ENCODE measurements at regions not wholly inside any gene's neighbourhood (a gene's known extent, or its start where the extent isn't known, plus 50 kb on each side); places are given as distances from the start of the nearest gene placed in this dataset.

DNA sequence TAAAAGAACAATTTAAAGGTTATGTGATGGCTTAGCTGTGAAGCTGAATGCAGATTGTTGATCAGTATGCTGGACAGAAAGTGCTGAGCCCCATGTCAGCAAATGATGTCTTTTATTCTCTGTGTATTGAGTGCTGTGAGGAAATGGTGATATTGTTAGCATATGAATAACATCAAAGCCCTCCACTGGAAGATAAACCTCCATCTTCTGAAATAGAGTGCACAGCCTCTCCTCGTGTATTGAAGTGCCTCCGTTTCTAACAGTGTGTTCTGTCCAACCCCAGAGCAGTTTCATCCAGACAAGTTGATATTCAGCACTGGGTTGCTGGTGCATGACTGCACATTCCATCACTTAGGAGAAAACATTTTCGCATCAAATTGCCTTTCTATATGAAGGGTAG, 242.9 kb downstream of the CSNK1G3 start:
- no peaks in the 10 kb centered on the region for H3K27me3 Mint-ChIP-seq
- H3K4me3 Mint-ChIP-seq (ENCODE audit: low read depth) = no peak overlapping the region
- peaks cover 5% of the 10 kb centered on the region for H3K9me3 Mint-ChIP-seq (ENCODE audit: low read depth)
- no peak overlapping the region for H3K27ac Mint-ChIP-seq
- no peak for DNase-seq (ENCODE audit: low spot score, unreplicated experiment)
- TF ChIP-seq CTCF (IDR thresholded peaks at IDR 0.05; ENCODE audit: unreplicated experiment) = no peak
- peaks cover 2% of the 10 kb centered on the region for H3K36me3 Mint-ChIP-seq (ENCODE audit: insufficient read depth)
- H3K4me1 Mint-ChIP-seq (ENCODE audit: low read depth) = peaks cover 16% of the 10 kb centered on the region

DNA sequence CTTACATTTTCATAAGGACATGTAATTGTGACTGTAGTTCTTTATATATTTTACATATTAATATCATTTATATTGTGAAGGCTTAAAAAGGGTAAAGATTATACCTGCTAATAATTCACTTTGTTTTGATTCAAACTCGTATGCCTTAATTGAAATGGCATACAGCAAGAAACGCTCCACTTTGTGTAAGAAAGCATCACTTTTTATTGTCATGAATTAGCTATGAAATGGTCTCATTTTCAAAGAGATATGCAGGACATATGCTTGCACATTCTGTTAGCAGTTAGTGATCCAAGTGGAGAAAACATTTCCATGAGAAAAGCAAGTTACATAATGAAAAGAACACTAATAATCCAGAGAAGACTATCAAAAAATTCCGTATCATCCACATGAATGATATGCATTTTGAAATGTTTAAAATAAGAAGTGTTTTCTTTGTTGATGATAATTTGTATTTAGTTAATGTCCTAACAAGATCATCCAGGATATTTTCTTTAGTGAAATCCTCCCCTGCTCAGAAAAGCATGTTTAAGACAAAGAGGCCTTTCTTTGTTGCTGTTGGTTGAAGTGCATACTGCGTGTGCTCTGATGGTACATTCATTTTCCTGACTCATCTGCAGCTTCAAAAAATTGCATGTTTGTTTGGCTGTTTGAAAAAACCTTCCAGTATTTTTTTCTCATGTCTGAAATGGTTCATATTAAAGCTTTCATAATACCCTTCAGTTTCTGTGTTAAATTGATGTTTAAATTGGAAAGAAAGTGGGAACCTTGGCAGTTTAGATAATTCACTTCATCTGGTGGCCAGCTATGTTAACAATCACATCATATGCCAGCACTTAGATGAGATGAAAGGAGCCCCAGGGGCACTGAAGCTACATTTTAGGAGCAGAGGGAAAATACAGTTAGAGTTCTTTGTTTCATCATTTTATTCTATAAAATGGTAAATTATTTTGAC, 242.2 kb downstream of the CSNK1G3 start:
- Mint-ChIP-seq H3K27ac (no peak overlapping the region), H3K4me3 (ENCODE audit: low read depth) (no peak overlapping the region), H3K36me3 (ENCODE audit: insufficient read depth) (no peaks in the 10 kb centered on the region), H3K9me3 (ENCODE audit: low read depth) (peaks cover 5% of the 10 kb centered on the region), H3K27me3 (no peaks in the 10 kb centered on the region), H3K4me1 (ENCODE audit: low read depth) (peaks cover 16% of the 10 kb centered on the region)
- TF ChIP-seq CTCF (IDR thresholded peaks at IDR 0.05; ENCODE audit: unreplicated experiment) = no peak
- no peak for DNase-seq (ENCODE audit: low spot score, unreplicated experiment)

DNA sequence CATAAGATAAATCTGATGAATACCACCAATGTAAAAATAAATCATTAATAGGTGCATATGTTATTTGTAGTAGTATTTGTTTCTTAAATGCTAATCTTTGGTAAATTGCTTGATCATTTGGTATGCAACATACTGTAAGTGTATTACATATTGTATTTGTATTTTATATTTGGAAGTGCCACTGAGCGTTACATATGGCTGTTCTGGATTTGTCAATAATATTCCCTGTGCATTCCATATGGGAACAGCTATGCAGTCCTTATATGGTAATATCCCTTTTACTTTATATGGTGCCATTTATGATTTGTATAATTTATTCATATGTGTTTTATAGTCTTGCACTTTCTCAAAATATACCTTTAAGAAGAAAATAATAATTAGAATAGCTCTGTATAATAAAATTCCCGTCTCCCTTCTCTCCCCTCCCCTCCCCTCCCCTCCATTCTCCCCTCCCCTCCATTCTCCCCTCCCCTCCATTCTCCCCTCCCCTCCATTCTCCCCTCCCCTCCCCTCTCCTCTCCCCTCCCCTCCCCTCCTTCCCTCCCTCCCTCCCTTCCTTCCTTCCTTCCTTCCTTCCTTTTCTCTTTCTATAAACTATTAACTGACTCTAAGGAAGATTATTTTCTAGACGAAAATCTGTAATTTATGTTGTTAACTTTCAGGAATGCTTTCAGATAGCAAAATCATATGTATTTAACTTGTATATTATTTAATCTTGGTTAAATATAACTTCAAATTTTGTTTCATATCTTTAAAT, 241.4 kb downstream of the CSNK1G3 start:
- H3K27ac Mint-ChIP-seq = no peak overlapping the region
- no peaks in the 10 kb centered on the region for H3K27me3 Mint-ChIP-seq
- H3K9me3 Mint-ChIP-seq (ENCODE audit: low read depth) = no peaks in the 10 kb centered on the region
- DNase-seq (ENCODE audit: low spot score, unreplicated experiment) = no peak
- no peaks in the 10 kb centered on the region for H3K36me3 Mint-ChIP-seq (ENCODE audit: insufficient read depth)
- no peak overlapping the region for H3K4me3 Mint-ChIP-seq (ENCODE audit: low read depth)
- no peak for TF ChIP-seq CTCF (IDR thresholded peaks at IDR 0.05; ENCODE audit: unreplicated experiment)
- peaks cover 16% of the 10 kb centered on the region for H3K4me1 Mint-ChIP-seq (ENCODE audit: low read depth)

- H3K4me1 Mint-ChIP-seq (ENCODE audit: low read depth) = peaks cover 16% of the 10 kb centered on the region
- no peaks in the 10 kb centered on the region for H3K36me3 Mint-ChIP-seq (ENCODE audit: insufficient read depth)
- TF ChIP-seq CTCF (IDR thresholded peaks at IDR 0.05; ENCODE audit: unreplicated experiment) = no peak
- no peaks in the 10 kb centered on the region for H3K9me3 Mint-ChIP-seq (ENCODE audit: low read depth)
- H3K4me3 Mint-ChIP-seq (ENCODE audit: low read depth) = no peak overlapping the region
- no peak for DNase-seq (ENCODE audit: low spot score, unreplicated experiment)
- no peak overlapping the region for H3K27ac Mint-ChIP-seq
- no peaks in the 10 kb centered on the region for H3K27me3 Mint-ChIP-seq
These were observed 240.7 kb downstream of the CSNK1G3 start for GRCh38 chr5:123752552-123753179.

DNA sequence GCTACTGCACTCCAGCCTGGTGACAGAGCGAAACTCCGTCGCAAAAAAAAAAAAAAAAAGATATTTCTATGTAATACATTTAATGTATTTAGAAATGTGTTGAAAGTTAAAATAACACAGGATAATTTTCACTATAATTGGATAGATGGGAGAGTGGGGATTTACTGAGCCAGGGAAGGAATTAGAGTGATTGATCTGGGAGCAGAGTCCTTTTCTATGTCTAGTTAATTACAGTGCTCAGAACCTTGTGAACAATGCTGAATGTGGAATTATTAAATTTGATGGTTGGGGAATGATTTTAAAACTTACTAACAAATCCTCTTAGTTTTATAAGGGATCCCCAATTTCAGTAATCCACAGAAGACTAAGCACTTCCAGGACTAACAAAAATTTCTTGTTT, 239.7 kb downstream of the CSNK1G3 start:
- H3K4me1 Mint-ChIP-seq (ENCODE audit: low read depth) = peaks cover 24% of the 10 kb centered on the region
- no peaks in the 10 kb centered on the region for H3K9me3 Mint-ChIP-seq (ENCODE audit: low read depth)
- DNase-seq (ENCODE audit: low spot score, unreplicated experiment) = no peak
- no peaks in the 10 kb centered on the region for H3K27me3 Mint-ChIP-seq
- TF ChIP-seq CTCF (IDR thresholded peaks at IDR 0.05; ENCODE audit: unreplicated experiment) = no peak
- no peak overlapping the region for H3K4me3 Mint-ChIP-seq (ENCODE audit: low read depth)
- no peak overlapping the region for H3K27ac Mint-ChIP-seq
- H3K36me3 Mint-ChIP-seq (ENCODE audit: insufficient read depth) = no peaks in the 10 kb centered on the region
